Liver (tissue), 8 donors: ENCODE measurements at regions not wholly inside any gene's neighbourhood (a gene's known extent, or its start where the extent isn't known, plus 50 kb on each side); places are given as distances from the start of the nearest gene placed in this dataset.

Experiments
- DNase-seq: peaks from one replicate; pipeline ENCODE4 v3.0.0-alpha.2; 2017; ENCODE audit warnings: low spot score
- H3K27ac ChIP-seq, 2 donors: one replicate each; pipeline ENCODE4 v1.7.0; 2013; ENCODE audit warnings: inconsistent platforms in 2 of 2, low read length in 2 of 2, control low read depth in 1 of 2, low read depth in 1 of 2, mild to moderate bottlenecking in 1 of 2
- H3K27me3 ChIP-seq, 4 donors: one replicate each; pipeline versions ENCODE4 v1.6.1 to v1.7.0; 2013; ENCODE audit warnings: low read length in 3 of 4, inconsistent platforms in 1 of 4, mild to moderate bottlenecking in 1 of 4, moderate library complexity in 1 of 4; ENCODE audit not compliant: control insufficient read depth in 4 of 4, insufficient read depth in 4 of 4
- H3K36me3 ChIP-seq, 4 donors: one replicate each; pipeline versions ENCODE4 v1.6.1 to v1.7.0; 2013; ENCODE audit warnings: low read length in 3 of 4, mild to moderate bottlenecking in 3 of 4, low read depth in 1 of 4, moderate library complexity in 1 of 4; ENCODE audit not compliant: control insufficient read depth in 4 of 4, insufficient read depth in 3 of 4
- H3K4me1 ChIP-seq, 4 donors: one replicate each; pipeline versions ENCODE4 v1.6.1 to v1.7.0; 2013; ENCODE audit warnings: low read length in 3 of 4, mild to moderate bottlenecking in 3 of 4, moderate library complexity in 1 of 4; ENCODE audit not compliant: control insufficient read depth in 4 of 4, insufficient read depth in 4 of 4
- H3K4me3 ChIP-seq, 3 donors: one replicate each; pipeline versions ENCODE4 v1.6.1 to v1.7.0; 2013; ENCODE audit warnings: low read length in 3 of 3, control low read depth in 1 of 3, low read depth in 1 of 3, mild to moderate bottlenecking in 1 of 3
- H3K9ac ChIP-seq, 2 donors: one replicate each; pipeline ENCODE4 v1.7.0; 2013; ENCODE audit warnings: low read length in 2 of 2, mild to moderate bottlenecking in 2 of 2, moderate library complexity in 2 of 2, control low read depth in 1 of 2, low read depth in 1 of 2
- H3K9me3 ChIP-seq, 4 donors: one replicate each; pipeline versions ENCODE4 v1.6.1 to v1.7.0; 2013; ENCODE audit warnings: low read length in 3 of 4; ENCODE audit not compliant: control insufficient read depth in 4 of 4
- ATF3 ChIP-seq: IDR thresholded peaks from 2 replicates; pipeline ENCODE4 v1.6.1; 2016; ENCODE audit warnings: antibody characterized with exemption
- CTCF ChIP-seq: fragments of 150-350 bp; IDR thresholded peaks from 2 replicates; pipeline ENCODE4 v1.5.1; 2017; ENCODE audit warnings: improper control_type of control experiment, low read depth, low read length; ENCODE audit not compliant: missing input control
- EGR1 ChIP-seq, 2 donors: IDR thresholded peaks; 2 replicates each; pipeline ENCODE4 v1.6.1; 2016 to 2018; ENCODE audit warnings: antibody characterized with exemption in 2 of 2, low read depth in 2 of 2
- FOXA2 ChIP-seq: IDR thresholded peaks from 2 replicates; pipeline ENCODE4 v1.6.1; 2016; ENCODE audit warnings: antibody characterized with exemption
- GABPA ChIP-seq, 2 donors: IDR thresholded peaks in 1 of 2; conservative IDR thresholded peaks in 1 of 2; 2 replicates each; pipeline ENCODE4 v1.6.1; 2016; ENCODE audit warnings: antibody characterized with exemption in 2 of 2, mild to moderate bottlenecking in 1 of 2, moderate library complexity in 1 of 2
- HNF4A ChIP-seq, 2 donors: conservative IDR thresholded peaks; 2 replicates each; pipeline ENCODE4 v1.6.1; 2016; ENCODE audit warnings: antibody characterized with exemption in 2 of 2, mild to moderate bottlenecking in 2 of 2
- HNF4G ChIP-seq: IDR thresholded peaks from 2 replicates; pipeline ENCODE4 v1.6.1; 2016; ENCODE audit warnings: antibody characterized with exemption
- JUND ChIP-seq, 2 donors: IDR thresholded peaks; 2 replicates each; pipeline ENCODE4 v1.6.1; 2016; ENCODE audit warnings: antibody characterized with exemption in 2 of 2
- MAX ChIP-seq: IDR thresholded peaks from 2 replicates; pipeline ENCODE4 v1.6.1; 2016; ENCODE audit warnings: antibody characterized with exemption
- NR2F2 ChIP-seq: IDR thresholded peaks from 2 replicates; pipeline ENCODE4 v1.6.1; 2016; ENCODE audit warnings: antibody characterized with exemption
- RAD21 ChIP-seq, 2 donors: IDR thresholded peaks; 2 replicates each; pipeline ENCODE4 v1.6.1; 2016; ENCODE audit warnings: antibody characterized with exemption in 2 of 2, mild to moderate bottlenecking in 2 of 2
- RXRA ChIP-seq, 2 donors: IDR thresholded peaks; 2 replicates each; pipeline ENCODE4 v1.6.1; 2017 to 2018; ENCODE audit warnings: antibody characterized with exemption in 2 of 2, mild to moderate bottlenecking in 1 of 2
- TAF1 ChIP-seq: conservative IDR thresholded peaks from 2 replicates; pipeline ENCODE4 v1.6.1; 2016; ENCODE audit warnings: antibody characterized with exemption, mild to moderate bottlenecking
- YY1 ChIP-seq: IDR thresholded peaks from 2 replicates; pipeline ENCODE4 v1.6.1; 2016; ENCODE audit warnings: antibody characterized with exemption, mild to moderate bottlenecking
- ZBTB33 ChIP-seq: IDR thresholded peaks from 2 replicates; pipeline ENCODE4 v1.6.1; 2016; ENCODE audit warnings: antibody characterized with exemption
- whole genome bisulfite sequencing: extraction: QIAGEN DNeasy Blood & Tissue Kit; methylation state at CpG from one replicate; pipeline ENCODE4 v1.1.7; 2013; 5-methylcytosine and 5-hydroxymethylcytosine counted together
- donor health status: healthy.
- donor health status: healthy.
- donor health status: healthy.
- donor health status: healthy.
- donor health status: healthy.

GRCh38 chr14:97298736-97299135 lies 501.6 kb downstream of the VRK1 start (continued):
- no peak for TF ChIP-seq ZBTB33
- no peak for TF ChIP-seq JUND (IDR thresholded peaks at IDR 0.05)
- TF ChIP-seq RXRA (IDR thresholded peaks at IDR 0.05), result no peak
- TF ChIP-seq MAX, result no peak
- TF ChIP-seq TAF1, result no peak
- TF ChIP-seq NR2F2, result no peak

GRCh38 chr14:97299661-97300060 lies 502.5 kb downstream of the VRK1 start:
- no peak overlapping the region for H3K4me3 ChIP-seq
- 58% methylated on average over 3 of the region's 3 CpGs for WGBS

GRCh38 chr14:97301931-97302559 lies 504.9 kb downstream of the VRK1 start:
- no peaks in the 10 kb centered on the region for H3K36me3 ChIP-seq
- no peak overlapping the region for H3K4me3 ChIP-seq
- peaks cover 0 to 7% (median 2%) of the 10 kb centered on the region in 4 donors for H3K27me3 ChIP-seq
- H3K9ac ChIP-seq, result no peak overlapping the region
- no peaks in the 10 kb centered on the region for H3K4me1 ChIP-seq
- no peaks in the 10 kb centered on the region for H3K9me3 ChIP-seq
- DNase-seq, result no peak
- TF ChIP-seq EGR1 (IDR thresholded peaks at IDR 0.05; ENCODE audit: low read depth in 2 of 2) (no peak), GABPA (IDR thresholded peaks at IDR 0.05 in 1 of 2, conservative IDR thresholded peaks at IDR 0.05 in 1 of 2) (no peak), TAF1 (no peak), JUND (IDR thresholded peaks at IDR 0.05) (no peak), HNF4G (no peak), ATF3 (no peak)
- no peak overlapping the region for H3K27ac ChIP-seq
- WGBS, result 51% methylated on average over 4 of the region's 4 CpGs

More at GRCh38 chr14:97299661-97300060, 502.5 kb downstream of the VRK1 start:
- no peak overlapping the region for H3K9ac ChIP-seq
- H3K36me3 ChIP-seq, result no peaks in the 10 kb centered on the region
- no peak for DNase-seq
- H3K27ac ChIP-seq, result no peak overlapping the region
- peaks cover 0 to 7% (median 5%) of the 10 kb centered on the region in 4 donors for H3K27me3 ChIP-seq
- no peaks in the 10 kb centered on the region for H3K4me1 ChIP-seq
- no peak for TF ChIP-seq GABPA (IDR thresholded peaks at IDR 0.05 in 1 of 2, conservative IDR thresholded peaks at IDR 0.05 in 1 of 2)
- TF ChIP-seq RAD21 (IDR thresholded peaks at IDR 0.05), result peak; percentile 30 to 52
- no peaks in the 10 kb centered on the region for H3K9me3 ChIP-seq

GRCh38 chr14:97306133-97306759 lies 509.1 kb downstream of the VRK1 start:
- no peaks in the 10 kb centered on the region for H3K36me3 ChIP-seq
- TF ChIP-seq YY1 (no peak), HNF4A (conservative IDR thresholded peaks at IDR 0.05) (no peak), CTCF (no peak), TAF1 (no peak), GABPA (IDR thresholded peaks at IDR 0.05 in 1 of 2, conservative IDR thresholded peaks at IDR 0.05 in 1 of 2) (no peak), FOXA2 (no peak)
- H3K9me3 ChIP-seq, result no peaks in the 10 kb centered on the region
- H3K27me3 ChIP-seq, result no peaks in the 10 kb centered on the region
- 85% methylated on average over 3 of the region's 3 CpGs for WGBS
- no peak overlapping the region for H3K4me3 ChIP-seq
- H3K4me1 ChIP-seq, result no peaks in the 10 kb centered on the region
- DNase-seq, result no peak
- H3K27ac ChIP-seq, result no peak overlapping the region
- H3K9ac ChIP-seq, result no peak overlapping the region
